ENCODE measurements at regions not wholly inside any gene's neighbourhood (a gene's known extent, or its start where the extent isn't known, plus 50 kb on each side); places are given as distances from the start of the nearest gene placed in this dataset.

DNA sequence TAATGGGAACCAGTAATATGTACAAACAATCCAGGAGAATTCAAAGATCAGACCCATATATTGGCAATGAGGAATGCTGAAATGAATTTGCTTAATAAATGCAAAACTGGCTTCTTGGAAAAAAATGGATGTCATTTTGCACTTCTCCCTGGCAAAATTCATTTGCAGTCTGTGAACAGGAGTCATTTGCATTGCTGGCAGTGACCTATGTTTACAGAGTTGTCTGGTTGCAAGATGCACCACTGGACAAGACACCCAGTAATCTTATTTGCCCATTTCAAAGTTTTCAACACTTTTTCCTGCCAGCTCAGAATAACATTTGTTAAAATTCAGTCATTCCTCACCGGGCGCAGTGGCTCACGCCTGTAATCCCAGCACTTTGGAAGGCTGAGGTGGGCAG, 123.5 kb upstream of the KCNAB1 start:
- TF ChIP-seq, protein P1, sequence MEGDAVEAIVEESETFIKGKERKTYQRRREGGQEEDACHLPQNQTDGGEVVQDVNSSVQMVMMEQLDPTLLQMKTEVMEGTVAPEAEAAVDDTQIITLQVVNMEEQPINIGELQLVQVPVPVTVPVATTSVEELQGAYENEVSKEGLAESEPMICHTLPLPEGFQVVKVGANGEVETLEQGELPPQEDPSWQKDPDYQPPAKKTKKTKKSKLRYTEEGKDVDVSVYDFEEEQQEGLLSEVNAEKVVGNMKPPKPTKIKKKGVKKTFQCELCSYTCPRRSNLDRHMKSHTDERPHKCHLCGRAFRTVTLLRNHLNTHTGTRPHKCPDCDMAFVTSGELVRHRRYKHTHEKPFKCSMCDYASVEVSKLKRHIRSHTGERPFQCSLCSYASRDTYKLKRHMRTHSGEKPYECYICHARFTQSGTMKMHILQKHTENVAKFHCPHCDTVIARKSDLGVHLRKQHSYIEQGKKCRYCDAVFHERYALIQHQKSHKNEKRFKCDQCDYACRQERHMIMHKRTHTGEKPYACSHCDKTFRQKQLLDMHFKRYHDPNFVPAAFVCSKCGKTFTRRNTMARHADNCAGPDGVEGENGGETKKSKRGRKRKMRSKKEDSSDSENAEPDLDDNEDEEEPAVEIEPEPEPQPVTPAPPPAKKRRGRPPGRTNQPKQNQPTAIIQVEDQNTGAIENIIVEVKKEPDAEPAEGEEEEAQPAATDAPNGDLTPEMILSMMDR (IDR thresholded peaks at IDR 0.05; ENCODE audit: extremely low read depth in 1 of 2, insufficient read depth in 1 of 2, low read depth in 1 of 2, low read length in 2 of 2): no peak
- TF ChIP-seq POLR2A (IDR thresholded peaks at IDR 0.05; ENCODE audit: low read depth, low read length): no peak
- TF ChIP-seq FOS (IDR thresholded peaks at IDR 0.05; ENCODE audit: borderline replicate concordance, insufficient read depth, low read length): no peak
- no peak for TF ChIP-seq POLR2AphosphoS5 (IDR thresholded peaks at IDR 0.05; ENCODE audit: insufficient read depth, low read depth, low read length)
- no peak for TF ChIP-seq EZH2 (IDR thresholded peaks at IDR 0.05; ENCODE audit: borderline replicate concordance, low read depth, low read length, severe bottlenecking)
- TF ChIP-seq, protein P2, sequence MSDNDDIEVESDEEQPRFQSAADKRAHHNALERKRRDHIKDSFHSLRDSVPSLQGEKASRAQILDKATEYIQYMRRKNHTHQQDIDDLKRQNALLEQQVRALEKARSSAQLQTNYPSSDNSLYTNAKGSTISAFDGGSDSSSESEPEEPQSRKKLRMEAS (IDR thresholded peaks at IDR 0.05; ENCODE audit: insufficient read depth, insufficient read length): no peak

All from endothelial cell of umbilical vein (primary cell).